ENCODE measurements at regions not wholly inside any gene's neighbourhood (a gene's known extent, or its start where the extent isn't known, plus 50 kb on each side); places are given as distances from the start of the nearest gene placed in this dataset.
A peak's percentile ranks its signal among the peaks of the same experiment; 100 is the strongest.

- no peak overlapping the region for H3K4me3 ChIP-seq (ENCODE audit: low read depth, low read length)
- DNase-seq (ENCODE audit: low read depth), result no peak
- TF ChIP-seq CTCF (IDR thresholded peaks at IDR 0.05; ENCODE audit: insufficient read depth, low read length), result no peak
Measured at GRCh38 chr12:108462686-108463085, 52.4 kb upstream of the FICD start.

- no peak overlapping the region for H3K4me3 ChIP-seq (ENCODE audit: low read depth, low read length)
- DNase-seq (ENCODE audit: low read depth), result no peak
- TF ChIP-seq CTCF (IDR thresholded peaks at IDR 0.05; ENCODE audit: insufficient read depth, low read length), result no peak
Measured at GRCh38 chr12:108461058-108461660, 53.9 kb upstream of the FICD start.

GRCh38 chr12:108459149-108459548 lies 55.9 kb upstream of the FICD start:
- DNase-seq (ENCODE audit: low read depth), result no peak
- TF ChIP-seq CTCF (IDR thresholded peaks at IDR 0.05; ENCODE audit: insufficient read depth, low read length), result no peak
- H3K4me3 ChIP-seq (ENCODE audit: low read depth, low read length), result no peak overlapping the region

GRCh38 chr12:108457734-108458361 lies 57.2 kb upstream of the FICD start:
- no peak for TF ChIP-seq CTCF (IDR thresholded peaks at IDR 0.05; ENCODE audit: insufficient read depth, low read length)
- no peak overlapping the region for H3K4me3 ChIP-seq (ENCODE audit: low read depth, low read length)

GRCh38 chr12:108457006-108457733 lies 57.9 kb upstream of the FICD start:
- TF ChIP-seq CTCF (IDR thresholded peaks at IDR 0.05; ENCODE audit: insufficient read depth, low read length), result peak; percentile 59
- H3K4me3 ChIP-seq (ENCODE audit: low read depth, low read length), result no peak overlapping the region
- peak; percentile 45 for DNase-seq (ENCODE audit: low read depth)

More at GRCh38 chr12:108457734-108458361, 57.2 kb upstream of the FICD start:
- no peak for DNase-seq (ENCODE audit: low read depth)

- DNase-seq (ENCODE audit: low read depth), result no peak
- no peak overlapping the region for H3K4me3 ChIP-seq (ENCODE audit: low read depth, low read length)
- no peak for TF ChIP-seq CTCF (IDR thresholded peaks at IDR 0.05; ENCODE audit: insufficient read depth, low read length)
Measured at GRCh38 chr12:108455706-108456105, 59.4 kb upstream of the FICD start.
